ENCODE measurements at regions not wholly inside any gene's neighbourhood (a gene's known extent, or its start where the extent isn't known, plus 50 kb on each side); places are given as distances from the start of the nearest gene placed in this dataset.

DNA sequence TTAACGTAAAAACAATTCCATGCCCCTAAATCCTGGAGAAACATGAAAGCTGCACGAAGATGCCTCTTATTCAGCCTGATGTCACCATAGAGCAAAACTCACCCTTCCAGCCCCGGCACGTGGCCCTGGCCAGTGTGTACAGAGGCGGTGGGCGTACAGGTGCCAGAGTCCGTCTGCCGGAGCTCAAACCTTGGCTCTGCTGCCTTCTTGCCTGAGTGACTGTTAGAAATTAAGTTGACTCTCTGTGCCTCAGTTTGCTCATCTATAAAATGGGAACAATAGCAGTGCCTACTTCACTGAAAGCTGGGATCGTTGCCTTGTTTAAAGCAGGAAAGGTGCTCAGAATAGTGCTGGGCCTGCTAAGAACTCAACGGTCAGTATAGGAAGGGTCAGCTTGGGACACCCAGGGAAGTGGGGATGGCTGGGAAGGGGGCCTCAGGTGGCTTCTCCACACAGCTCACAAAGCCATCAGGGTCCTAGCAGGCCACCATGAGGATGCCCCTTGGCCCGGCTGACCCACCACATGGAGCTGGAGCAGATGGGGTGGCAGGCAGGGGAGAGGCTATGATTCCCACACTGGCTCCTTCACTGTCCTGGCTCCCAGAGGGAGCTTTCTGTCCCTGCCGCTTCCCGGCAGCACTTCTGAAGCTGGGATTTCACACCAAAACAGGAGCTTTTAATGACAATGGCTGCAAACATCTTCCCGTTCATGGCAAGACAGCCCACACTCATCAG is 237.2 kb downstream of the NPHP4 start:
- DNase-seq (ENCODE audit: low read depth), result no peak
- TF ChIP-seq, protein P1, sequence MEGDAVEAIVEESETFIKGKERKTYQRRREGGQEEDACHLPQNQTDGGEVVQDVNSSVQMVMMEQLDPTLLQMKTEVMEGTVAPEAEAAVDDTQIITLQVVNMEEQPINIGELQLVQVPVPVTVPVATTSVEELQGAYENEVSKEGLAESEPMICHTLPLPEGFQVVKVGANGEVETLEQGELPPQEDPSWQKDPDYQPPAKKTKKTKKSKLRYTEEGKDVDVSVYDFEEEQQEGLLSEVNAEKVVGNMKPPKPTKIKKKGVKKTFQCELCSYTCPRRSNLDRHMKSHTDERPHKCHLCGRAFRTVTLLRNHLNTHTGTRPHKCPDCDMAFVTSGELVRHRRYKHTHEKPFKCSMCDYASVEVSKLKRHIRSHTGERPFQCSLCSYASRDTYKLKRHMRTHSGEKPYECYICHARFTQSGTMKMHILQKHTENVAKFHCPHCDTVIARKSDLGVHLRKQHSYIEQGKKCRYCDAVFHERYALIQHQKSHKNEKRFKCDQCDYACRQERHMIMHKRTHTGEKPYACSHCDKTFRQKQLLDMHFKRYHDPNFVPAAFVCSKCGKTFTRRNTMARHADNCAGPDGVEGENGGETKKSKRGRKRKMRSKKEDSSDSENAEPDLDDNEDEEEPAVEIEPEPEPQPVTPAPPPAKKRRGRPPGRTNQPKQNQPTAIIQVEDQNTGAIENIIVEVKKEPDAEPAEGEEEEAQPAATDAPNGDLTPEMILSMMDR (conservative IDR thresholded peaks at IDR 0.05; ENCODE audit: low read depth, low read length), result no peak
- no peak overlapping the region for H3K4me3 ChIP-seq (ENCODE audit: low read depth, low read length)

DNA sequence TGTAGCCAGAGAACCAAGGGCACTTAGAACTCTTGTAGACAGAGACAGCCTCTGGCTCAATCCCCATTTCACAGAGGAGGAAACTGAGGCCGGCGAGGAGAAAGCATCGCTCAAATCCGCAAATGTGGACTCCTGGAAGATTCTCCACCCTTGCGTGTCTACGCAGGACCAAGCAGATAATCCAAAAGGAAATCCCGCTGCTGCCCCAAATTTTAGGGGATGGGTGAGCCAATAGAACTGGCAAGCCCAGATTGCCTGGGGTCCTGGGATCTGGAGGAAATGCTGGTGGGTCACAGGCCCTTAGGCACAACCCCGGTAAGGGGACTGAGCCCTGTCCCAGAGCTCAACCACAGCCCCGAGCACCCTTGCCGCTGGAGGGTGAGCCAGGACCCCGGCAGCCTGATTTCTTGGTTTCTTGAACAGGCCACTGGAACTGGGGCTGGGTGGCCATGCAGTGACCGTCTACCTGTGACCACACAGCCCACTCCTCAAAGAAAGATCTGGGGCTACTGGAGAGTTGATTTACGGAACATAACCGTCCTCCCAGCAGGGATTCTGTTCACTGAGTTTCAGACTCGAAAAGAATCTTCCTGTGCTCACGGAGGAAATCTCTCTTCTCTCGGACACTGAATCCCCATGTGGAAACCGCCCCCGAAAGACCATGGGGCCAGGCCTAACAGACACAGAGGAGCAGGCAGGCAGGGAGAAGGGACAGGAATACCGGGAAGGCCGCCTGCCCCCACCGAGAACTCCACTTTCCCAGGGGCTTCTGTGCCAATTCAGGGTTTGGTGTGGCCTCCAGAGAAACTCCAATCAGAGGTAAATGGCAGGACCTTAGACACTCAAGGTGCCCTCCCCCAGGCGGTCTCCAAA is 238.4 kb downstream of the NPHP4 start:
- TF ChIP-seq, protein P1 (conservative IDR thresholded peaks at IDR 0.05; ENCODE audit: low read depth, low read length), result no peak
- no peak for DNase-seq (ENCODE audit: low read depth)
- no peak overlapping the region for H3K4me3 ChIP-seq (ENCODE audit: low read depth, low read length)

DNA sequence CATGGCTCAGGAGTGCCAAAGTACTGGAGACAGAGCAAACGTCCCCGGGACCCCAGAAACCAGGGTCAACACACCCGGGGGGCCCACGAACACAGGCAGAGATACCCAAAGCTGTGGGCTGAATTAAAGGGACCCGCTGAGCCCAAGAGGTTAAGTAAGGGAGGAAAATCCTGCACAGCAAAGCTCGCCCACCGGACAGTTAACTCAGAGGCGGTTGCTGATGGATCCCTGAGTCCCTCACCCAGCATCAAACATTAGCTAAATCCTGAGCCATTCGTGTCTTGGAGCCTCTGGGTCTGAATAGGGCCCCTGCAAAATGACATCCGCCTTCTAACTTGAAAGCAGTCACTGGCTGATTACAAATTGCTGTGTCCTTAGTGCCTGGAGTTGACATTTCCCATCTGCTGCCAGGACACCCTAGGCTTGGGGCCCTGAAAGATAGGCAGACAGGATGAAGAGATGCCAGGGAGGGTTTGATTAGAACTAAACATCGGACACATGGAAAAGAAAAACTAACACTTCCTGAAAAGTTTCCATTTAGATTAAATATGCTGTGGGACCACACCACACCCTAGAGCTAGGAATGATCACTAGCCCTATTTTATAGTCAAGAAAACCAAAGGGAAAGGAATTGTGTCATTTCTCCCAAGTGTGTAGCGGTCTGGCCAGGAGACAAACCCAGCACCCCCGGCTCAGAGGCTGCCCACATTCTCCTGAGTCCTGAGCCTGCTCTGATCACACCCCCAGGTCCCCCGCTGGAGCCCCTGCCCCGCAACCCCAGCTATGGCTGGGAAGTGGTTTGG is 239.3 kb downstream of the NPHP4 start:
- H3K4me3 ChIP-seq (ENCODE audit: low read depth, low read length), result no peak overlapping the region
- no peak for DNase-seq (ENCODE audit: low read depth)
- TF ChIP-seq, protein P1 (conservative IDR thresholded peaks at IDR 0.05; ENCODE audit: low read depth, low read length), result no peak

DNA sequence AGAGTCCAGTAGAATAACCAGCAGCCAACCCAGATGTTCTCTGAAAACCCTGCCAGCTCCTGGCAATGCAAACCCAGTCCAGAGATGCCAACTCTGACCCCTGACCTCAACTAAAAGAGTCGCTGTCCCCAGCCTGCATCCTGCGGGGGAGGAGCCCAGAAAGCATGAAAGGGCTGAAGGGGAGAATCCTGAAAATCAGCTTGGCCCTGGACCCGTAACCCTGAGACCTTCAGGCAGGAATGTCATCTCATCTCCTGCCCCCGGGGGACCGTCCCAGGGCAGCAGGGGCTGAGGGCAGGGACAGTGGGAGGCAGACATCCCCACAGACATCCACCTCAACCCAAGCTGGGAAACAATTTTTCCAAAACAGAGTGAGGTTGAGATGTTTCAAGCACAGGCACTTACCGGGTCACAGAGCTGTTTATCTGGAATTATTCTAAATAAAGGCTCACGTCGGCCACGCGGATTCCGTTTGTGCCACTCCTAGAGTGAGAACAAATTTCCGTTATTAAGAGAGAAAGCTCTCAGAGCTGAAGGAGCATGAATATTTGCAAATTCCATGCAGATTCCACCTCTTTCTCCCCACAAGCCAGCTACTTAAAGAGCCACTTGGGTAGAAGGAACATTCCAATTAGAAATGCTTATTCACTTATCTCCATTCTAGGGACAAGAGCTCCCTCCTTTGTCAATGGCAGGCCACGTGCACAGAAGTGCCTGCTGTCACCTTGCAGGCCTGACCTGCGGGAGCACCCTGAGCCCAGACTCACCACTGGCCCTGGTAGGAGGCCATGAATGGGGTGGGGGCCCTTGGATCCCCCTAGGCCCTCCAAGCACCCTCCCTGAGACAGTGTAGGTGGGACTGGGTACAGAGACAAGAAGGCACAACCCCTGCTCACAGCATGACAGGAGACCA is 240.1 kb downstream of the NPHP4 start:
- TF ChIP-seq, protein P1 (conservative IDR thresholded peaks at IDR 0.05; ENCODE audit: low read depth, low read length), result no peak
- no peak overlapping the region for H3K4me3 ChIP-seq (ENCODE audit: low read depth, low read length)
- no peak for DNase-seq (ENCODE audit: low read depth)

DNA sequence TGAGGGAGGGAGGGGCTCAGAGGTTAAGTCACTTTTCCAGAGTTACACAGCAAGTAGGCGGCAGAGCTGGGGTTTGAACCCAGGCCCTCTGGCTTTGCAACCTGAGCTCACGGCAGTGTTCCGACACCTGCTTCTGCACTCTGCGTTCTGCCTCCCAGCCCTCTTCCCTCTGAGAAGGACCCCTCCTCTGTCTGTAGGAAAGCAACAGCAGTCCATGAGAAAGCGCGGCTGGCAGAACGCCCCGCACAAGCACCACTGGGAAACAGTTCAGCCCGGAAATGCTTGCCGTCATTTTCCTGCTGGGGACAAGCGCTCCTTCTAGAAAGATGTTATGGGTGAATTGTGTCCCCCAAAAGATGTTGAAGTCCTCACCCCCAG is 241.1 kb downstream of the NPHP4 start:
- TF ChIP-seq, protein P1 (conservative IDR thresholded peaks at IDR 0.05; ENCODE audit: low read depth, low read length), result no peak
- no peak for DNase-seq (ENCODE audit: low read depth)
- H3K4me3 ChIP-seq (ENCODE audit: low read depth, low read length), result no peak overlapping the region
